SK-N-SH (cell line): ENCODE measurements at regions not wholly inside any gene's neighbourhood (a gene's known extent, or its start where the extent isn't known, plus 50 kb on each side); places are given as distances from the start of the nearest gene placed in this dataset.

Source experiments
- CTCF ChIA-PET: fragments of 300-600, 350-600 bp; formaldehyde crosslinking; extraction: SDS; loops from one replicate; lab custom pipeline; 2021; lab: Yijun Ruan, JAX
- POLR2A ChIA-PET: fragments of 350-600 bp; sonication (Branson Sonifier 250); formaldehyde crosslinking; extraction: SDS; loops from one replicate; lab custom pipeline; 2020; ENCODE audit warnings: antibody characterized with exemption, inconsistent platforms; lab: Yijun Ruan, JAX
- DNase-seq: peaks from one replicate; pipeline ENCODE4 v3.0.0; 2012
- H2AFZ ChIP-seq: fragments of 200-600 bp; sonication (generic); 2 replicates; pipeline ENCODE4 v1.8.1; 2016; ENCODE audit warnings: antibody characterized with exemption, mild to moderate bottlenecking, low read depth
- H3F3A ChIP-seq: fragments of 200-600 bp; sonication (generic); replicated peaks from 2 replicates; pipeline ENCODE3; 2016; ENCODE audit warnings: antibody characterized with exemption, mild to moderate bottlenecking; ENCODE audit not compliant: insufficient read depth
- H3K27ac ChIP-seq, 2 experiments: fragments of 200-500 bp in 1 of 2; fragments of 200-600 bp in 1 of 2; sonication (Bioruptor generic) in 1 of 2; sonication (generic), shearing (Covaris generic) in 1 of 2; 2 replicates each; pipeline versions ENCODE4 v1.5.1 to v1.6.1; 2014 to 2016; ENCODE audit warnings: low read depth in 2 of 2, inconsistent platforms in 1 of 2, low read length in 1 of 2, mild to moderate bottlenecking in 1 of 2, mixed read lengths in 1 of 2
- H3K27me3 ChIP-seq: fragments of 200-600 bp; sonication (generic), shearing (Covaris generic); 2 replicates; pipeline ENCODE4 v1.6.1; 2016; ENCODE audit warnings: mixed run types; ENCODE audit not compliant: insufficient read depth
- H3K36me3 ChIP-seq, 2 experiments: fragments of 200-500 bp in 1 of 2; fragments of 200-600 bp in 1 of 2; sonication (Bioruptor generic) in 1 of 2; sonication (generic) in 1 of 2; replicated peaks in 1 of 2; 2 replicates each; pipeline versions ENCODE3 to v1.5.1; 2014 to 2016; ENCODE audit warnings: low read length in 1 of 2, mild to moderate bottlenecking in 1 of 2; ENCODE audit not compliant: insufficient read depth in 2 of 2, control insufficient read depth in 1 of 2
- H3K4me1 ChIP-seq, 2 experiments: fragments of 200-500 bp in 1 of 2; fragments of 200-600 bp in 1 of 2; sonication (Bioruptor generic) in 1 of 2; sonication (generic), shearing (Covaris generic) in 1 of 2; 2 replicates each; pipeline versions ENCODE4 v1.5.1 to v1.6.1; 2014 to 2016; ENCODE audit warnings: low read depth in 1 of 2, low read length in 1 of 2, mixed run types in 1 of 2; ENCODE audit not compliant: insufficient read depth in 2 of 2, control insufficient read depth in 1 of 2
- H3K4me2 ChIP-seq: fragments of 200-600 bp; sonication (generic), shearing (Covaris generic); 2 replicates; pipeline ENCODE4 v1.6.1; 2017; ENCODE audit warnings: mixed run types
- H3K4me3 ChIP-seq, 2 experiments: fragments of 200-500 bp in 1 of 2; fragments of 200-600 bp in 1 of 2; sonication (Bioruptor generic) in 1 of 2; sonication (generic), shearing (Covaris generic) in 1 of 2; 2 replicates each; pipeline versions ENCODE4 v1.5.1 to v1.8.1; 2014 to 2016; ENCODE audit warnings: low read depth in 2 of 2, inconsistent platforms in 1 of 2, low read length in 1 of 2, mild to moderate bottlenecking in 1 of 2, mixed read lengths in 1 of 2, moderate library complexity in 1 of 2
- H3K79me2 ChIP-seq: fragments of 200-600 bp; sonication (generic); 2 replicates; pipeline ENCODE4 v1.8.1; 2017; ENCODE audit warnings: mild to moderate bottlenecking; ENCODE audit not compliant: insufficient read depth
- H3K9ac ChIP-seq: fragments of 200-600 bp; sonication (generic); 2 replicates; pipeline ENCODE4 v1.6.1; 2017; ENCODE audit warnings: mixed run types
- H3K9me2 ChIP-seq: fragments of 200-600 bp; sonication (generic); 2 replicates; pipeline ENCODE4 v1.6.1; 2017; ENCODE audit warnings: mixed run types
- H3K9me3 ChIP-seq: fragments of 200-600 bp; sonication (generic); 2 replicates; pipeline ENCODE4 v1.6.1; 2017; ENCODE audit warnings: mixed run types, mild to moderate bottlenecking, moderate library complexity
- H4K20me1 ChIP-seq: fragments of 200-600 bp; sonication (generic); 2 replicates; pipeline ENCODE4 v1.6.1; 2017; ENCODE audit warnings: mild to moderate bottlenecking, mixed run types; ENCODE audit not compliant: insufficient read depth
- FOSL2 ChIP-seq: IDR thresholded peaks from 2 replicates; pipeline ENCODE4 v1.4.0; 2012; ENCODE audit warnings: low read depth, mild to moderate bottlenecking, moderate library complexity, borderline replicate concordance
- FOXM1 ChIP-seq: IDR thresholded peaks from 2 replicates; pipeline ENCODE4 v1.4.0; 2012; ENCODE audit warnings: low read depth, mild to moderate bottlenecking
- GABPA ChIP-seq: IDR thresholded peaks from 2 replicates; pipeline ENCODE4 v1.4.0; 2012; ENCODE audit warnings: low read depth, mild to moderate bottlenecking
- GATA2 ChIP-seq: sonication (generic); formaldehyde crosslinking; IDR thresholded peaks from 2 replicates; pipeline ENCODE4 v1.5.0; 2020; ENCODE audit warnings: mild to moderate bottlenecking, missing genetic modification reagents
- MEF2A ChIP-seq: IDR thresholded peaks from 2 replicates; pipeline ENCODE4 v1.4.0; 2012; ENCODE audit warnings: low read depth, borderline replicate concordance
- NFIC ChIP-seq: IDR thresholded peaks from 2 replicates; pipeline ENCODE4 v1.4.0; 2012; ENCODE audit warnings: borderline replicate concordance
- PBX3 ChIP-seq: IDR thresholded peaks from 2 replicates; pipeline ENCODE4; 2012
- POLR2AphosphoS5 ChIP-seq: IDR thresholded peaks from 2 replicates; pipeline ENCODE4 v1.6.1; 2012; ENCODE audit warnings: low read depth, low read length
- RCOR1 ChIP-seq: fragments of 150-350 bp; IDR thresholded peaks from 2 replicates; pipeline ENCODE4 v1.6.1; 2017; ENCODE audit warnings: antibody characterized with exemption, low read length
- SIN3A ChIP-seq: IDR thresholded peaks from 2 replicates; pipeline ENCODE4 v1.6.1; 2012; ENCODE audit warnings: low read depth, mild to moderate bottlenecking, low read length, moderate library complexity, borderline replicate concordance
- TAF1 ChIP-seq: IDR thresholded peaks from 2 replicates; pipeline ENCODE4 v1.6.1; 2012; ENCODE audit warnings: low read depth, mild to moderate bottlenecking, low read length, moderate library complexity, borderline replicate concordance
- USF2 ChIP-seq: fragments of 150-350 bp; IDR thresholded peaks from 2 replicates; pipeline ENCODE4 v1.6.1; 2017; ENCODE audit warnings: antibody characterized with exemption, low read length, low read depth, borderline replicate concordance
- WGBS: methylation state at CpG from one replicate; pipeline ENCODE4 v1.1.6; 2017; ENCODE audit warnings: low lambda C conversion rate; 5-methylcytosine and 5-hydroxymethylcytosine counted together
- TF ChIP-seq, protein P1 (sequence below): fragments of 200-600 bp; sonication (generic); IDR thresholded peaks from 2 replicates; pipeline ENCODE4 v1.6.1; 2017; ENCODE audit warnings: antibody characterized with exemption, mild to moderate bottlenecking, moderate library complexity

DNA sequence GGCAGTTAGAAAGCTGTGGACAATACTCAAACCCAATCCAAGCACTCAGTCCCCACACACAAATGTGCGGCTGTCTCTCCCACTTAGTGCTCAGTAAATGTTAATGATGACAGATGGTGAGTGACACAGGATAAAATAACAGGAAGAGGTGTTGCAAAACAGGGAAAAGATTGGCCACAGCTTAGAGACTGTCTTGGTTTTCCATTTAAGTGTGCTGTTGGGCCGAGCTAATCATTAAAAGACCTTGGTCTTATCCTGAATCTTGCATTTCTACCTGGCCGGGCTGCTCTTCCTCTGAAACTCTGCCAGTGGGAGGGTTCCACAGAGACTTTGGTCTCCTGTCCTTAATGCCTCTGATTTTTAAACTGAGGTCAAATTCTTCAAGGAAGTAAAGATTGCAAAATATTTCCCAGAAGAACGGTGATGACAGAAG, 113.1 kb upstream of the RNF32 start (continued):
- TF ChIP-seq POLR2AphosphoS5 = no peak
- no peak for TF ChIP-seq TAF1
- TF ChIP-seq, protein P1, sequence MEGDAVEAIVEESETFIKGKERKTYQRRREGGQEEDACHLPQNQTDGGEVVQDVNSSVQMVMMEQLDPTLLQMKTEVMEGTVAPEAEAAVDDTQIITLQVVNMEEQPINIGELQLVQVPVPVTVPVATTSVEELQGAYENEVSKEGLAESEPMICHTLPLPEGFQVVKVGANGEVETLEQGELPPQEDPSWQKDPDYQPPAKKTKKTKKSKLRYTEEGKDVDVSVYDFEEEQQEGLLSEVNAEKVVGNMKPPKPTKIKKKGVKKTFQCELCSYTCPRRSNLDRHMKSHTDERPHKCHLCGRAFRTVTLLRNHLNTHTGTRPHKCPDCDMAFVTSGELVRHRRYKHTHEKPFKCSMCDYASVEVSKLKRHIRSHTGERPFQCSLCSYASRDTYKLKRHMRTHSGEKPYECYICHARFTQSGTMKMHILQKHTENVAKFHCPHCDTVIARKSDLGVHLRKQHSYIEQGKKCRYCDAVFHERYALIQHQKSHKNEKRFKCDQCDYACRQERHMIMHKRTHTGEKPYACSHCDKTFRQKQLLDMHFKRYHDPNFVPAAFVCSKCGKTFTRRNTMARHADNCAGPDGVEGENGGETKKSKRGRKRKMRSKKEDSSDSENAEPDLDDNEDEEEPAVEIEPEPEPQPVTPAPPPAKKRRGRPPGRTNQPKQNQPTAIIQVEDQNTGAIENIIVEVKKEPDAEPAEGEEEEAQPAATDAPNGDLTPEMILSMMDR = no peak
- no peak for TF ChIP-seq GABPA
- no peak for TF ChIP-seq MEF2A
- TF ChIP-seq RCOR1 = no peak
- TF ChIP-seq, all 33 proteins: peak for 0

DNA sequence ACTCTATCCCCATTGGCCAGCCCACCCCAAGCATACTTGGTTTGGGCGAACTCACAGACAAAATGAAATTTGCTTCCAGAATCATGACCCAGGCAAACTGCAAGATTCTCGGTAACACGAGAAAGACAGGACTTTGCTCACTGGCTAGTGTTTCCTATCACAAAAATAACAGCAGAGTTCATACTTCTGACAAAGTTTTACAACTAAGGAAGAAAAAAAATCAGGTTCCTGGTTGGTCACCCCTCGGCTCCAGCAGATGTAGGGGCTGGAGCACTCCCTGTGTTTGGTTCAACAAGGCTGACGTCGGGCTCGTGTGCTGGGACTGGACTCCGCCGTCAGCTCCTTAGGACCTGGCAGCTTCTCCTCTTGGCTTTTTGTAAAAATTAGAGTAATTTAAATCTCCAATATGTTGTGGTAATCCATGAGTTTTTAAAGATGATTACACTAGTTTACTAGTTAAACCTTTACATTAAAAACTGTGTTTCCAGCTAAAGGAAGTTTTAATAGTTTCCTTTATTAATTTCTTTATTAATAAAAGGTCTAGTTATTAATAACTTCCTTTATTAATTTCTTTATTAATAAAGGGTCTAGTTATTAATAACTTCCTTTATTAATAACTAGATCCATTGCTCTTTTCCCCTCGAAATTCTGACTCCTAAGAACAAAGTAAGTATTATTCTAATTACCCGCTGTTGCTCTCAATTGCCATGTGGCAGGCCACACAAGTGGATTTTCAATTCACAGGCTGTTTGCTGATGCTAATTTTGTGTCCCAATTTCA, 115.6 kb upstream of the RNF32 start:
- no peaks in the 10 kb centered on the region for H3K9me2 ChIP-seq
- H3K4me2 ChIP-seq = no peak overlapping the region
- H3K79me2 ChIP-seq = no peaks in the 10 kb centered on the region
- no peak overlapping the region; a peak in 1 of 4 replicates for H3K4me3 ChIP-seq
- CTCF ChIA-PET = interaction anchor here (1.6 kb wide), 1 partner anchor 10 kb away, joined by 5 read pairs; no protein-coding TSS in a partner anchor
- TF ChIP-seq GATA2 (CRISPR knock-in tag) = no peak
- no peak for TF ChIP-seq MEF2A
- TF ChIP-seq NFIC = no peak
- TF ChIP-seq FOXM1 = no peak
- TF ChIP-seq FOSL2 = no peak
- TF ChIP-seq PBX3 = no peak
- no peak for TF ChIP-seq SIN3A
- no peak for TF ChIP-seq USF2
- TF ChIP-seq, all 33 proteins: peak for 0
- DNase-seq = no peak
- H3K27ac ChIP-seq = no peak overlapping the region
- WGBS = 27% methylated on average over 11 of the region's 11 CpGs
- no peaks in the 10 kb centered on the region for H4K20me1 ChIP-seq
- no peaks in the 10 kb centered on the region for H3F3A ChIP-seq
- no peaks in the 10 kb centered on the region for H3K4me1 ChIP-seq
- H3K36me3 ChIP-seq = no peaks in the 10 kb centered on the region
- no peak overlapping the region for H3K9ac ChIP-seq
- POLR2A ChIA-PET = no interaction called here
- H2AFZ ChIP-seq = no peak overlapping the region
- H3K27me3 ChIP-seq = no peaks in the 10 kb centered on the region; the same call in 1 of the 2 replicates
- H3K9me3 ChIP-seq = no peaks in the 10 kb centered on the region
